GM03348 (cell line): ENCODE measurements at regions not wholly inside any gene's neighbourhood (a gene's known extent, or its start where the extent isn't known, plus 50 kb on each side); places are given as distances from the start of the nearest gene placed in this dataset.
A peak's percentile ranks its signal among the peaks of the same experiment; 100 is the strongest.

Experiments used
- DNase-seq: peaks from one replicate; pipeline ENCODE4 v3.0.0; 2012; ENCODE audit warnings: low spot score

DNA sequence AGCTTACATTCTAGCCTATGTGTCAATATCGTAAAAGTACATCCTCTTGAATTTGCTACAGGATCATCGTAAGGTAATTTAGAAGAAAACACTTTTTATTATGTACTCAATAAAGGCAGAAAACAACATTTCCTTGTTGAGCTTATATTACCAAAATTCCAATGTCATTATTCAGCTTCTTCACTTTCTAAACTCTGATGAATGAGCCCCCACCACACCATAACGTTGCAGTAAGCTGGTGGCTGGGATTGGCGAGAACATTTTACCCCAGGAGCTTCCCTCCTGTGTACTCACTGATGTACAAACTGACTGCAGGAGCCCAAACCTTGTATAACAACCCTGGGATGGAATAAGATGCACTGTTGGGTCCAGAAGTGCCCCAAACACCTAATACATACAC is 238.1 kb upstream of the MARCKS start:
- DNase-seq, result no peak

DNA sequence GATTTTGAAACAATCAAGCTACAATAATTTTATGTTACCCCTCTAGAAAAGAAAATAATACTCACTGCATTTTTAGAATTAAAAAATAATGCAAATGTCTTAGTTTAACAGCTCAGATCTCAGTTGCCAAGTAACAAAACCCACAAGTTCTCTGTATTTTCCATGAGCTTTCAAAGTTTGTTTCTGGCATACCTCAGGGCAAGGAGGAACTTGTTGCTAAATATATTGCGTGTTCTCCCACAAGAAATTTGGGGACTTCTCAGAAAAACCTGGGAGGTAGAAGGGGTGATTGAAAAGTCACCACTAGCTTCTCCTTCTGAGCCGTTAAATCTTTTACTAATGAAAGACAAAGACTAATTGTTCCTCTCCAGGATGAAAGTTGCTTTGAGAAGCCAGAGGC is 236.8 kb upstream of the MARCKS start:
- DNase-seq, result no peak

DNA sequence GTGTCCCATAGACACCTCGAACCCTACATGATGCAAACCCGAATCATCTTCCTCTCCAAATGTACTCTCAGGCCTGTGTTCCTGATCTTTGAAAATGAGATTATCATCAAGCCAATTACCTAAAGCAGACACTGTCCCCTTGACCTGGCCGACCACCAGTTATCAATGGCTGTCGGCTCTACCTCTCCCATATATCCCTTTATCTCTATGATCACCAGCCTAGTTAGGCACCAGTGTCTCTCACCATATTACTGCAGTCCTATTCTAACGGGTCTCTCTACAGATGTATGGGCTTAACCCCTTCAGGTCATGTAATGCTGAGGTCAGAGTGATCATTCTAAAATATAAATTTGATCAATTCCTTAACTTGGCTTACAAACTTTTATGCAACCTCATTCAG is 234.9 kb upstream of the MARCKS start:
- DNase-seq, result no peak

DNA sequence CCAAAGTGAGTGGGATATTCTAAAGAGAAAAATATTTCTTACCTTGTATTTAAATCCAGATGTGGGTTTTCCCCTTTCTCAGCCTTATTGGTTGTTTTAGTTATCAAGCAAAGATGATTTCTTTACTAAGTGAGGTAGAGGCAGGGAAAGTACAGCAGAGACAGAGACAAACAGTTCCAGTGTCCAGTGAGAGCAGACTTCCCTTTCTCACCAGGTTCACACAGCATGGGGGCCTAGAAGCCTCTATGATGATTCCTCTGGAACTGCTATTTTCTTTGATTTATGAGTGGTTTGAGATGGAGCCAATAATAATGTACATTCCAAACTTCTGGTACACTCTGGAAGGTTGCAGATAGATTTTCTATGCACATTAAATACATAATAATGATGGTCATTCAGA is 234.0 kb upstream of the MARCKS start:
- DNase-seq, result no peak

DNA sequence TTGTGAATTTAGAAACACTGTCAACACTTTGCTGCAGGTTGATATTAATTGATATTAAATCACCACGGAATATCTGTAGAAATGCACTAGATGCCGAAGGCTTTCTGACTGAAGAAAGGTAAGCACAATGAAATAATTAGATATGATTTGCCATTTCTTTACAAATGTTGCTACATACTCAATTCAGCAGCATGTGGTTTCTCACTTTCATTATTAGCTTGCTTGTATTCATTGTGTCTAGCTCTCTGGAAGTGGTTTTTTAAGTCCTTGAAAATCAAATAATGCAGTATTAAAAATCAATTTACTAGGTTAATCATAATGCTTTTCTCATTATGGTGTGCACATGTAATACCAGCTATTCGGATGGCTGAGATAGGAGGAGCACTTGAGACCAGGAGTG is 231.3 kb upstream of the MARCKS start:
- no peak for DNase-seq

DNA sequence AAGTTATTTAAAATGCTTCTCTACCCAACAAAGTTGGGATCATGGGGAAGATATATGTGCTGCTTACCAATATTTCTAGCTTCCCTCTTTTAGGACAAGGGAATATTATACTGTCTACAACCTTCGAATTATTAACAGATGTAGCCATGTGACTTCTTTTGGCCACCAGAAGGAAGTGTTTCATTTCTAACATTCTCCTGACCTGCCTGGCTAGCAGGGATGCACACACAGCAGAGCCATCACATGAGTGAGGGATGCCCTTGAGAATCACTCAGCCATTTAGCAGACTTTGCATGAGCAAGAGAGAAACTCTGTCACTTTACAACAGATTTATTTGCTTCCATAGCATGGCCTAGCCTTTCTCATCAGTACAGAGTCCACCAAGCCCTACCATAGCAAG is 230.7 kb upstream of the MARCKS start:
- DNase-seq, result no peak

DNA sequence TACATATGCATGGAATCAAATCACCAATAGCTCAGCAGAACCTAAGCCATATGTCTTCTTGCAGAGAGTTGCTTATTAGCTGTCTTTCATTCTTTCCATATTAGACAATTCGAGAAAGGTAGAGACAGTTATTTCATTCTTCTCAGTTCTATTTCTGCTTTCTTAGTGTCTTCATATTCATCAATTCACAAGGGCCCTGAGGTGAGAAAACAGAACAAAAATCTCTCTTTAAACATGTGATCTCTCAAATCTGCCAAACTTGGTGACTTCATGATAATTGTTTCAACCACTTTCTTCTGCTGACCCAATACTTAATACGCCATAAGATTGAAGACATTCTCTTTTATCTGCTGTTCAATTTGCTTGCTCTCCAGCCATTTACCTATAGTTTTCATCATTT is 229.7 kb upstream of the MARCKS start:
- DNase-seq, result no peak

DNA sequence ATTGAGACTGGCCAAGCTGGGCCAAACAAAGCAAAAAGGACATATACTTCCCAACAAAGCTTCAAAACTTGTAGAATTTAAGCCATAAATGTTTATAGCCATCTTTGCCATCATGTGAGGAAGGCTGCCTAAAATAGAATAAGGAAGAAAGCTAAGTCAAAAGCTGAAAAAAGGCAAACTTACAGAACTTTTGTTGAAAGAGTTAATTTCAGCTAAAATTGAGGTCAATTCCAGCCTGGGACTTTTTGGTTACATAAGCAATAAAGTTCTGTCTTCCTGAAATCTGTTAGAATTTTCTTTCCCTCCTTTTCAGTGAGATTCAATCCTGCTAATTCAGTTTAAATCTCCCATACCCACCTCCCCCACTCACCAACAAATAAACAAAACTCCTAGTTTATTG is 227.9 kb upstream of the MARCKS start:
- no peak for DNase-seq

DNA sequence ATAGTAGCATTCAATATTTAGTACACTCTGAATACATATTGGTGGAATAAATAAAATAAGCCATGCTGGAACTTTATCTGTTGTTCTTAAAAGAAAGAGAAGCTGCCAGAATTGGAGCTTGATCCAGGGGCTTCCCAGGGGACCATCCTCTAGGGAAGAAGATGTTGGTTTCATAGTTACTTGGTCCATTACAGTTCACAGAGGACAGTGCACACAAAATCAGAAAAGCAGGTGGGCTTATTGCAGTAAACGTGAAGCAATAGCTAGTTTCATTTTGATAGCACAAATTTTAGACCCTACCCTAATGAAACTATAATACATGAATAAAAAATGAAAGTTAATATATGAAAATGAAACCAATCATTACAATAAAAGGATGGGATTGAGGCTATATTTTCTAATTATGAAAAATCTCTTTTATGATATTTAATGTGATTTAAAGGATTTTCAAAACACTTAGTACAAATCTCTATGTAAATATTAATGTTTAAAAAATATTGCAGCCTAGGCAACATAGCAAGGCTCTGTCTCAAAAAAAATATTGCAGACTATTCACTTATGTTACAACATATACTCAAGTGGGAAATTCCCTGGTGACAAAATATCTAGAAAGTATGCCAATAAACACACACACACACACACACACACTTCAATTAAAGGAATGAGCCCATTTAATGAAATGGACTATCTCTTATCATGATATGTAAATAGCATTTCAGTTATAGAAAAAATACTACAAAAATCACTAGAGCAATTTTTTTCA is 227.0 kb upstream of the MARCKS start:
- DNase-seq, result peak; percentile 7

DNA sequence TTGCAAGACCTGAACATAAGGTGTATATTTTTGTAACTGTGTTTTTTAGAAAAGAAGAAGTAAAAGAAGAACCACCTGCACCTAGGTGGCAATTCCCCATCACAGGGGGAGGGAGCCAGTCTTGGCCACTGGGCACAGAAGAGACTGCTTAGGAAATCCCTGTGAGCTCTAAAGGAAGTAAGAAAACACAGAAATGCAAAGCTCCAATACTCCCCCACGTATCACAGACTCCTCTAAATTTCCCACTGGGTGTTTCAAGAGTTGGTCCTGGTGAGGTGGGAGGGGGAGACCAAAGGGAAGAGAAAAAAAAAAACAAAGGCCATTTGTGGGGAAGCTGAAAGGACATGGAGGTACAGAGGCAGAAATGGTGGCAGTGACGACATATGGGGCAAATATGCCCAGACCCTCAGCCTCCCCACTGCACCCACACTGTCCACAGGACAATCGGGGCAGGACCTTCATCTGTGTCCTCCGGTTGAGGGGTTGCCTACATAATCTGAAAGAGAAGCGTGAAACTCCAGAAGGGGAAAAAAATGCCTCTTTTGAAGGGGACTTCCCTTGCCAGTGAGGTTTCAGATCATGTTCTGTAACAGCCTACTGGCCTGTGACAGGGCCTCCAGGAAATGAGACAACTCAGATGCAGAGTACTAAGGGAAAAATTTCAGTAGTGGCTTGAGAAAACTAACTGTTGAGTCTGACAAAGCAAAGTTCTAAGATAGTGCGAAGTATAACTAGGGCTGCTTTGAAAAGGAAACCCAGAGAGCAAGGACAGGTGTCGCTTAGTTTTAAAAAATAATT is 226.2 kb upstream of the MARCKS start:
- peak; percentile 13 for DNase-seq

DNA sequence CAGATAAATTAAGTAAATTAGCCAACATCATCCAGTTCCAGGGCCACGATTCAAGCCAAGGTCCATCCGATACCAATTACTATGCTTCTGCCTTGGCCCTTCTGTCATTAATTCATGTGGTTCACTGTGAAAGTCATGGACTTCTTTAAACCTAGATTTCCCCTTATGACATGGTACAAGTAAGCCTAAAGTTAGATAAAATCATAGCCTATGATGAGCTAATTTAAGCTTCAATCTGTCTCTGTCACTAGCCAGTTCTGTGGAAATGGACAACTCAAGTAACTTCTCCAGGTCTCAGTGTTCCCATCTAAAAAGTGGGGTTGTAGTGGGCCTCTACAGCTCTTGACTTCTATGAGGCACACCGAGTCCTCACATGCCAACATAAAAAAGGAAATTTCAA is 225.5 kb upstream of the MARCKS start:
- DNase-seq, result no peak

DNA sequence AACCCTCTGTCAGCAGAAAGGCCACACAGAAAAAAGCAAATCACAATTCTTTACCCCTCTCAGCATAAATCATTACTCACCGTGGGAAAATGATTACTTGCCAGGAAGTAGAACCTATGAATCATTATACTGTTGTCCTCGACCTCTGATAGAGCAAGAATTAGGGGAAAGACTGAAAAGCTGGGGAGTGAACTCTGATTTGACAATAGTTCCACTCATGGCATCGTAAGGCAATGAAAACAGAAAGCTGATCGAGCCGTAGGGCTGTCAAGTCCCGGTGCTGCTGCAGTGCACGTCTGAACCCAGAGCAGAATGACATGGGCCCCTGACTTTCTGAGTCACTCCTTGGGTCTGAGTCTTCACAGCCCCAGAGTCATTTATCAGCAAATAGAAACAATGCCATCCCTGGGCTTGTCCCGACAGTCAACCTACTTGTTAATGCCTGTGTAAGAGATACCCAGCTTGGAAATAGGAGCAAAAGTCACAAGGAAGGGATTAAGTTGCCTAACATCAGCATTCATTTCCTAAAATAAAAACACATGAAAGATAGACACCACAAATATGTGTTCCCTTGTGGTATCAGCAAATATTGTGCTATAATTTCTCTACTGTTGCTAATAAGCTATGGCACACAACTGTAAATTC is 224.8 kb upstream of the MARCKS start:
- peak; percentile 42 for DNase-seq

DNA sequence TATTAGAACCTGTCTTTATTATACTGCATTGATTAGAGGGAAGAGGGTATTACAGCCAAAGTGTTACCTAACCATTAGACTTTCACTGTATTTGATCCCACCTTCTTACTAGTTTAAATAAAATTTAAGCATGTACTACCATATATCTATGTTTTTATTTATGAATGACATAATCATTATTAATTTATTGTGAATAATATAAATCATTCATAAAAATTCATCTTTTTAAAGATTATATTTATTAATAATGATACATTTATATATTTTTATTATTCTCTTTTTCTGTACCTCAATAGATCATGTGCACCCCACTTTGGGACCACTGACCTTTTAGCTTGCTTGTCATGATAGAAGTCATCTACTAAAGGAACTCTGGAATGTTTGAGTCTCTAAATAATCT is 223.5 kb upstream of the MARCKS start:
- DNase-seq, result no peak

DNA sequence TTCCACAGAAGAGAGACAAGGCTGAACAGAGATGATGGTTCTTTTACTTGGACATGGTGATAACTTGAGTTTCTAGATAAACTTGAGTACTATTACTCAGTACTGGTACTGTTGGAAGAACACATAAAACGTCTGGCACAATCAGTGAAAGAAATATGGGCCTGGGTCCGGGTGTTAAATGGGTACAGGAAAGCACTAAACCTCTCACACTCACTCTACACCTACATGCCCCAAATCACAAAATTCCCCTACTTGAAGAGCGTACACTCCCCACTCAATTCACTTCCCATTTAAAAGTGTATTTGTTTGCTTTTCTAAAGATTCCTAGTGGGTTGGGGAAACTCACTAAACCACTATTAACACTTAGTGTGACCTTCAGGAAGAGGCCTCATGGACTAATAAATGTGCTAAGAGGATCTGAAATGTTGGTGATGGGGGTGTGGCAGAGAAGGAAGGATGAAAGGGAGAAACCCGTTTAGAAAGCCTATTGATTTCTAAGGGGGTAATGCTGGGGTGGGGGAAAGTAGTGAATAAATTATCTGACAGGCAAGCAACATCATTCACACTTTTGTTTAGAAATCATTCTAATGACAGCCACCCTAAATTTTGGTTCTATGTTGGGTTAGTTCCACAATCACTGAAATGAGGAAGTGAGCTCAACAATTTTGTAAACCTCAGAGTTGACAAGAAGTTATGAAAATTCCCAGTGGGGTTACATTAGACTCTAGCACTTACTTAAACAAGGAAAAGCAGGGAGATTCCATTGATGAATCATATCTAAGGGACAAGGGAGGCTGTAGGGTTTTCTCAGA is 222.6 kb upstream of the MARCKS start:
- peak; percentile 36 for DNase-seq

DNA sequence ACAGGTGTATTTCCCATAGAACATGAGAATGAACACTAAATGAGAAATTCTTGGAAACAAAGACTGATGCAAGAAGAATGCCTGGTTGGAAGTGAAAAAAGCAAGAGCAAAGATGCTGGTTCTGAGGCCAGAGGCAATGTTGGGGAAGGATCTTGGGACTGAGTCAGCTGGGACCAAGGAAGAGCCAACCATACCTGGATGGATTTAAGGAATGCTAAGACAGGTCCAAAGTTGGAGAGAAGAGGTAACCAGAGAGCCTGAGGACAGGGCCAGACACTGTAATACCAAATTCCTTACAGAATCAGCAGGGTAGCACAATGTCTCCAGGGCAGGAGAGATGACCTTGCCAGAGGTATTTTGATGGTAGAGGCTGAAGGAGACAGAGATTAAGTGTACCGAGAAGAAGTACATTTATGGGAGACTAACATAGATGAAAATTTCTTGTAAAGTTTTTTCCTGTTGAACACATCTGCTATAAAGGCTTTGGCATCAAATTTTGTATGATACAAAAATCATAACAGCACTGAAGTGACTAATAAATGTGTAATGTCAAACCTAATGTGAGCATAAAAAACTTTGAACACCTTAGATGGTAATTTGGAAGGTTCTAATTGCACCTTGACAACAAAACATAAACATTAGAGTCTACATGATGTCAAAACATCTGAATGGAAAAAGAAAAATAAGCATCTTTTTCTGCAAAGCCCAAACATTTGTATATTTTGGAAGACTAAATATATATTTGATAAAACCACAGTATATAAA is 221.7 kb upstream of the MARCKS start:
- DNase-seq, result no peak

DNA sequence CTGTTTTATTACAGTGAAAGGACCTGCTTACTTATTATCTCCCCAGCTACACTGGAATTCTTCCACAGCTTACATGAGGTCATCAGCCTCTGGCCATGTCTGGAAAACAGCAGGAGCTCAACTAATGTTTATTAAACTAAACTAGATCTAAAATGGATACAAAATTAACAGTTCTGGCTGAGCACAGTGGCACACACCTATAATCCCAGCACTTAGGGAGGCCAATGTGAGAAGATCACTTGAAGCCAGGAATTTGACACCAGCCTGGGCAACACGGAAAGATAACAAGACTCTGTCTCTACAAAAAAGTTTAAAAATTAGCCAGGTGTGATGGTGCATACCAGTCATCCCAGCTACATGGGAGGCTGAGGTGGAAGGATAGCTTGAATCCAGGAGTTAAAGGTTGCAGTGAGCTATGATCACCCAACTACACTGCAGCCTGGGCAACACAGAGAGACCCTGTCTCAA is 220.8 kb upstream of the MARCKS start:
- DNase-seq, result peak; percentile 23

DNA sequence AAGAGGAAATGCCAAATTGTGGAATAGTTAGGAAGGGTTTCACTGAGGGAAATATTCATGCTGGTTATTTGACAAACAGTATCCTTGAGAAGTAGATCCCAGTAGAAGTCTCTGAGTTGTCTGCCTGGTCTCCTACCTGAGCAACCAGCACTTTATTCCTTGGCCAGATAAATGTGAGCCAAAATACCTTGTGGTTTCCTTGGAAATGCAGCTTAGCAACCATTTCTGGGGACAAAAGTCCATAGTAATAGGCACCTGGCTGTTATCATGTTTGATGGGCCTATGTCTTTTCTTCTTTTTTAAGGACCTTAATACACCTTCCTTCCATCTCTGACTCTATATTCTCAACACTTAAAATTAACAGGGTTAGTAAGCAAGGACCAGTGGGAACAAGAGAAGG is 217.1 kb upstream of the MARCKS start:
- DNase-seq, result no peak

DNA sequence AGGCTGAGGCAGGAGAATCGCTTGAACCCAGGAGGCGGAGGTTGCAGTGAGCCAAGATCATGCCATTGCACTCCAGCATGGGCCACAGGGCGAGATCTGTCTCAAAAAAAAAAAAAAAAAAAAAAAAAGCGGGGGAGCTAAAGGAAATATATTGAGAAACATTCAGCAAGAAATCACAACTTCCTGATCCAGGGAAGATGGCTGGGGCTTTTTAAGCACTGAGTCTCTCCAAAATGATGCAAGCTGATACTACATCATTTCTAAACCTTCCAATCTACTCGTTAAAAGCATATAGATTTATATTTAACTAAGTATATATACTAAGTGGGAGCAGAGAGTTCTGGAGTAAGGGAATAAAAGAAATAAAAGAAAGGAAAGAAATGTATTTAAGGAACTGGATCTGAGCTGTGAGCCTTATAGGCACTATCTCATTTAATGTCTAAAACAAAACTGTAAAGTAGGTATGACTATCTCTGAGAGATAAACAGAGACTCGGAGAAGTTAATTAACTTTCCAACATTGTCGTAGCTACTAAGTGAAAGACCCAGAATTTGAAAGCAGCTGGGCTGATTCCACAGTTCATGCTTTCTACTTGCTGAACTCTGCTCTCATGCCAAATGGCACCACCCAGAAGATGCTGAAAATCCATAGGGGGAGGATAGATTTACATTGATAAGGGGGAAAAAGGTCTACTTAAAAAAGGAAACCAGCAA is 215.0 kb upstream of the MARCKS start:
- no peak for DNase-seq

DNA sequence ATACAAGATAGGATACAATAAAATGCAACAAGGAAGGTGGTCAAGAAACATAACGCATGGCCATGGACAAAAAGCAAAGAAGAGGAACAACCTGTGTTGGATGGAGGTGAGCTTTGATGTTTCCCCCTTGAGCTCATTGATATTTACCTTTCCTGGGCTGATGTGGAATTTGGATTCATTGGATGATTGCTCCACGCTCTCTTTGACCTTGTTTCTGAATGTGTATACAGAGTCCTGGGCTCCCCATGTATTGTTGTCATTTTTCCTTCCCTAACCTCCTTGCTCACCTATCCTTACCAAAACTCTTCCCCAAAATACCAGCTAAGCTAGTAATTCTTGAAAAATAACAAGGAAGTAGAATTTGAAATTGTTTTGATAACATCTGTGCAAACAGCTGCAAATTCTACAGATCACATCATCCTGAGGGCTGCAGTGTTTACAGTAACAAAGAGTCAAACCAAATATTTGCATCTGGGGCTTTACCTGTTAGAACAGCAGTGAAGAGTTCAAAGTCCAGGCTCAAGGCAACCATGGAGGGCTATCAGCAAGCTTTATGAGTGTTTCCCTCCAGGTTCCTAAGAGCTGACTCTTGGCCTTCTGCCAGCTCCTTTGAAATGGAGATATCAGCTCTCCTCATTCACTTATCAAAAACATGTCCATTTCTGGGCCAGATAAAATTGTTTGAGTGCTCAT is 214.3 kb upstream of the MARCKS start:
- no peak for DNase-seq

DNA sequence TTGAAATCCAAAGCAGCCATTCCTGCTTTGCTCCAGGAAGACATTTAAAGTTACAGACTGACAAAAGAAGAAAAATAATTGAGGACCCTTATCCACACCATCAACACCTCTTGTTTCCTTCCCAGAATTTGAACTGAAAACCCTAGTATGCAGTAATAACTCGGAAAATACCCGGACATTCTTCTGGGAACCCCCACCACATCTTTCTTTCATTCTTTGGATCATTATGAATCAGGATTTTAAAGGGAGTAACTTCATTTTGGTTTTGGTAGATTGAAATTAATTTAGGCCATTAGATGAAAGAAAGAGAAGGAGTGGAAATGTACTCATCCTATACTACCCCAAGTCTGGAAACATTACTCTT is 213.8 kb upstream of the MARCKS start:
- DNase-seq, result no peak
